ENCODE measurements at regions not wholly inside any gene's neighbourhood (a gene's known extent, or its start where the extent isn't known, plus 50 kb on each side); places are given as distances from the start of the nearest gene placed in this dataset.

- no peaks in the 10 kb centered on the region for H3K27me3 ChIP-seq (ENCODE audit: insufficient read depth, low read length, poor library complexity)
- H2BK120ac ChIP-seq (ENCODE audit: low read depth, low read length): no peak overlapping the region
- H3K18ac ChIP-seq (ENCODE audit: low read length): no peak overlapping the region
- H3K9ac ChIP-seq (ENCODE audit: low read length): no peak overlapping the region
- no peaks in the 10 kb centered on the region for H3K36me3 ChIP-seq (ENCODE audit: control insufficient read depth, insufficient read depth, low read length)
- no peak overlapping the region for H3K56ac ChIP-seq (ENCODE audit: low read length)
- H3K4me3 ChIP-seq (ENCODE audit: low read length): no peak overlapping the region
- no peaks in the 10 kb centered on the region for H3K79me1 ChIP-seq (ENCODE audit: low read length)
- H2AK5ac ChIP-seq (ENCODE audit: low read length): no peak overlapping the region
- no peak overlapping the region for H3K27ac ChIP-seq (ENCODE audit: low read depth, low read length)
- no peak overlapping the region for H3K23ac ChIP-seq (ENCODE audit: low read length)
- no peak overlapping the region for H4K8ac ChIP-seq (ENCODE audit: low read depth, low read length)
- H4K5ac ChIP-seq (ENCODE audit: low read length): no peak overlapping the region
- no peaks in the 10 kb centered on the region for H3K79me2 ChIP-seq (ENCODE audit: control insufficient read depth, insufficient read depth, low read length)
- no peak overlapping the region for H2BK15ac ChIP-seq (replicated peaks; ENCODE audit: low read depth)
- no peaks in the 10 kb centered on the region for H3K4me1 ChIP-seq (ENCODE audit: control insufficient read depth, low read depth, low read length)
- WGBS (ENCODE audit: extremely low coverage, insufficient coverage, low lambda C conversion rate): no CpG with 5 or more reads among the region's 6 CpGs
- no peak overlapping the region for H3K4ac ChIP-seq (ENCODE audit: low read depth, low read length)
- DNase-seq: peak; percentile 45
- H3K4me2 ChIP-seq (ENCODE audit: low read length): no peak overlapping the region
- no peak overlapping the region for H2BK5ac ChIP-seq (ENCODE audit: low read length)
Observed at GRCh38 chr6:144931172-144932035, 646.3 kb downstream of the UTRN start.

GRCh38 chr6:144932621-144933020 lies 647.5 kb downstream of the UTRN start:
- no peaks in the 10 kb centered on the region for H3K36me3 ChIP-seq (ENCODE audit: control insufficient read depth, insufficient read depth, low read length)
- H3K9ac ChIP-seq (ENCODE audit: low read length): no peak overlapping the region
- H4K5ac ChIP-seq (ENCODE audit: low read length): no peak overlapping the region
- no peak overlapping the region for H3K23ac ChIP-seq (ENCODE audit: low read length)
- H3K27me3 ChIP-seq (ENCODE audit: insufficient read depth, low read length, poor library complexity): no peaks in the 10 kb centered on the region
- no peak overlapping the region for H2BK5ac ChIP-seq (ENCODE audit: low read length)
- H4K8ac ChIP-seq (ENCODE audit: low read depth, low read length): no peak overlapping the region
- no CpG with 5 or more reads among the region's 1 CpG for WGBS (ENCODE audit: extremely low coverage, insufficient coverage, low lambda C conversion rate)
- H3K79me2 ChIP-seq (ENCODE audit: control insufficient read depth, insufficient read depth, low read length): no peaks in the 10 kb centered on the region
- no peak overlapping the region for H2BK15ac ChIP-seq (replicated peaks; ENCODE audit: low read depth)
- H3K4ac ChIP-seq (ENCODE audit: low read depth, low read length): no peak overlapping the region
- H3K56ac ChIP-seq (ENCODE audit: low read length): no peak overlapping the region
- H2AK5ac ChIP-seq (ENCODE audit: low read length): no peak overlapping the region
- H3K4me1 ChIP-seq (ENCODE audit: control insufficient read depth, low read depth, low read length): no peaks in the 10 kb centered on the region
- no peak overlapping the region for H3K27ac ChIP-seq (ENCODE audit: low read depth, low read length)
- H3K18ac ChIP-seq (ENCODE audit: low read length): no peak overlapping the region
- H3K4me3 ChIP-seq (ENCODE audit: low read length): no peak overlapping the region
- no peak overlapping the region for H3K4me2 ChIP-seq (ENCODE audit: low read length)
- H3K79me1 ChIP-seq (ENCODE audit: low read length): no peaks in the 10 kb centered on the region
- no peak for DNase-seq
- H2BK120ac ChIP-seq (ENCODE audit: low read depth, low read length): no peak overlapping the region

DNA sequence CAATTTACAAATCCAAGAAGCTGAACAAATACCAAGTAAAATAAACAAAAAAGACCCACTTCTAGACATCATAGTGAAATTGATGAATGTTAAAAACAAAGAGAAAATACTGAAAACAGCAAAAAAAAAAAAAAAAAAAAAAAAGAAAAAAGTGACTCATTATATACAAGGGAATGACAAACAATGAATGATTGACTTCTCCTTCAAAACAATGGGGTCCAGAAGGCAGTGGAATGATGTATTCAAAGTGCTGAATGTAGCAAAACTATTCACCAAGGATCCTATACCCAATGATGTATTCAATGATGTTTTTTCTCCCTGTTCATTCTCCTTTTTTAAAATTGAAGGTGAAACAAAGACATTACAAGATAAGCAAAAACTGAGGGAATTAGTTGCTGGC lies 650.0 kb downstream of the UTRN start:
- Histone ChIP-seq H3K4ac (ENCODE audit: low read depth, low read length) (no peak overlapping the region), H3K36me3 (ENCODE audit: control insufficient read depth, insufficient read depth, low read length) (no peaks in the 10 kb centered on the region), H3K9ac (ENCODE audit: low read length) (no peak overlapping the region), H2BK15ac (replicated peaks; ENCODE audit: low read depth) (no peak overlapping the region), H3K23ac (ENCODE audit: low read length) (no peak overlapping the region), H3K27me3 (ENCODE audit: insufficient read depth, low read length, poor library complexity) (no peaks in the 10 kb centered on the region), H3K79me2 (ENCODE audit: control insufficient read depth, insufficient read depth, low read length) (no peaks in the 10 kb centered on the region), H2AK5ac (ENCODE audit: low read length) (no peak overlapping the region), H3K56ac (ENCODE audit: low read length) (no peak overlapping the region), H3K4me3 (ENCODE audit: low read length) (no peak overlapping the region), H4K8ac (ENCODE audit: low read depth, low read length) (no peak overlapping the region), H3K4me1 (ENCODE audit: control insufficient read depth, low read depth, low read length) (no peaks in the 10 kb centered on the region), H3K79me1 (ENCODE audit: low read length) (no peaks in the 10 kb centered on the region), H4K5ac (ENCODE audit: low read length) (no peak overlapping the region), H2BK5ac (ENCODE audit: low read length) (no peak overlapping the region), H3K18ac (ENCODE audit: low read length) (no peak overlapping the region), H2BK120ac (ENCODE audit: low read depth, low read length) (no peak overlapping the region), H3K4me2 (ENCODE audit: low read length) (no peak overlapping the region), H3K27ac (ENCODE audit: low read depth, low read length) (no peak overlapping the region)
- DNase-seq: no peak

DNA sequence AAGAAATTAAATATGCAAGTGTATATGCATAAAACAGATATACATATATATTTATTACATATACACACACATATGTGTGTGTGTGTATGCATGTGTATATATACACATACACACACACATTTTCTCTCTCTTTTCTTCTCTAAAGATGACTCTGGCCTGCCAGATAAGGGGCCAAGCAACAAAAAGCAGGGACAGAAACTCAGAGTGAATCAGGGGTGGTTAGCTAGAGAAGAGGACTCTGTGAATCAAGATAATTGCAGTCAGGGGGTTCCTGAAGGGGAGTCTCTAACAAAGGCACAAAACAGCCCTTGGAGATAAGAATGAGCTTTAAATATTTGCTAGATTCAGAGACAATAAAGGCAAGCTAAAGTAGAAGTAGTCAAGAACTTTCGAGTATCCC lies 650.5 kb downstream of the UTRN start:
- Histone ChIP-seq H4K5ac (ENCODE audit: low read length) (no peak overlapping the region), H2AK5ac (ENCODE audit: low read length) (no peak overlapping the region), H3K27me3 (ENCODE audit: insufficient read depth, low read length, poor library complexity) (no peaks in the 10 kb centered on the region), H4K8ac (ENCODE audit: low read depth, low read length) (no peak overlapping the region), H2BK5ac (ENCODE audit: low read length) (no peak overlapping the region), H3K4me2 (ENCODE audit: low read length) (no peak overlapping the region), H3K4me3 (ENCODE audit: low read length) (no peak overlapping the region), H2BK15ac (replicated peaks; ENCODE audit: low read depth) (no peak overlapping the region), H3K56ac (ENCODE audit: low read length) (no peak overlapping the region), H3K4ac (ENCODE audit: low read depth, low read length) (no peak overlapping the region), H3K4me1 (ENCODE audit: control insufficient read depth, low read depth, low read length) (no peaks in the 10 kb centered on the region), H3K18ac (ENCODE audit: low read length) (no peak overlapping the region), H3K79me2 (ENCODE audit: control insufficient read depth, insufficient read depth, low read length) (no peaks in the 10 kb centered on the region), H3K36me3 (ENCODE audit: control insufficient read depth, insufficient read depth, low read length) (no peaks in the 10 kb centered on the region), H3K27ac (ENCODE audit: low read depth, low read length) (no peak overlapping the region), H2BK120ac (ENCODE audit: low read depth, low read length) (no peak overlapping the region), H3K23ac (ENCODE audit: low read length) (no peak overlapping the region), H3K9ac (ENCODE audit: low read length) (no peak overlapping the region), H3K79me1 (ENCODE audit: low read length) (no peaks in the 10 kb centered on the region)
- no peak for DNase-seq
- WGBS (ENCODE audit: extremely low coverage, insufficient coverage, low lambda C conversion rate): no CpG with 5 or more reads among the region's 1 CpG

GRCh38 chr6:144936764-144937163 lies 651.6 kb downstream of the UTRN start:
- Histone ChIP-seq H3K36me3 (ENCODE audit: control insufficient read depth, insufficient read depth, low read length) (no peaks in the 10 kb centered on the region), H3K56ac (ENCODE audit: low read length) (no peak overlapping the region)
- no CpG with 5 or more reads among the region's 2 CpGs for WGBS (ENCODE audit: extremely low coverage, insufficient coverage, low lambda C conversion rate)

GRCh38 chr6:144939921-144940320 lies 654.8 kb downstream of the UTRN start:
- Histone ChIP-seq H3K23ac (ENCODE audit: low read length) (no peak overlapping the region), H2BK120ac (ENCODE audit: low read depth, low read length) (no peak overlapping the region), H3K18ac (ENCODE audit: low read length) (no peak overlapping the region), H3K79me1 (ENCODE audit: low read length) (no peaks in the 10 kb centered on the region), H3K4me1 (ENCODE audit: control insufficient read depth, low read depth, low read length) (no peaks in the 10 kb centered on the region), H4K8ac (ENCODE audit: low read depth, low read length) (no peak overlapping the region), H4K5ac (ENCODE audit: low read length) (no peak overlapping the region), H3K4ac (ENCODE audit: low read depth, low read length) (no peak overlapping the region), H3K27ac (ENCODE audit: low read depth, low read length) (no peak overlapping the region), H3K27me3 (ENCODE audit: insufficient read depth, low read length, poor library complexity) (no peaks in the 10 kb centered on the region), H3K4me2 (ENCODE audit: low read length) (no peak overlapping the region), H2BK5ac (ENCODE audit: low read length) (no peak overlapping the region), H3K79me2 (ENCODE audit: control insufficient read depth, insufficient read depth, low read length) (no peaks in the 10 kb centered on the region), H2BK15ac (replicated peaks; ENCODE audit: low read depth) (no peak overlapping the region), H2AK5ac (ENCODE audit: low read length) (no peak overlapping the region), H3K4me3 (ENCODE audit: low read length) (no peak overlapping the region), H3K9ac (ENCODE audit: low read length) (no peak overlapping the region), H3K36me3 (ENCODE audit: control insufficient read depth, insufficient read depth, low read length) (no peaks in the 10 kb centered on the region), H3K56ac (ENCODE audit: low read length) (no peak overlapping the region)
- no peak for DNase-seq
- no CpG with 5 or more reads among the region's 1 CpG for WGBS (ENCODE audit: extremely low coverage, insufficient coverage, low lambda C conversion rate)

More at GRCh38 chr6:144936764-144937163, 651.6 kb downstream of the UTRN start:
- no peak for DNase-seq
- Histone ChIP-seq H2BK5ac (ENCODE audit: low read length) (no peak overlapping the region), H3K27ac (ENCODE audit: low read depth, low read length) (no peak overlapping the region), H2AK5ac (ENCODE audit: low read length) (no peak overlapping the region), H3K18ac (ENCODE audit: low read length) (peak overlapping the region; percentile 18), H4K5ac (ENCODE audit: low read length) (no peak overlapping the region), H3K4me1 (ENCODE audit: control insufficient read depth, low read depth, low read length) (no peaks in the 10 kb centered on the region), H3K27me3 (ENCODE audit: insufficient read depth, low read length, poor library complexity) (no peaks in the 10 kb centered on the region), H3K9ac (ENCODE audit: low read length) (no peak overlapping the region), H3K4me3 (ENCODE audit: low read length) (no peak overlapping the region), H2BK15ac (replicated peaks; ENCODE audit: low read depth) (no peak overlapping the region), H3K79me1 (ENCODE audit: low read length) (no peaks in the 10 kb centered on the region), H4K8ac (ENCODE audit: low read depth, low read length) (no peak overlapping the region), H3K23ac (ENCODE audit: low read length) (no peak overlapping the region), H2BK120ac (ENCODE audit: low read depth, low read length) (no peak overlapping the region), H3K4ac (ENCODE audit: low read depth, low read length) (no peak overlapping the region), H3K79me2 (ENCODE audit: control insufficient read depth, insufficient read depth, low read length) (no peaks in the 10 kb centered on the region), H3K4me2 (ENCODE audit: low read length) (no peak overlapping the region)
